ENCODE measurements at regions not wholly inside any gene's neighbourhood (a gene's known extent, or its start where the extent isn't known, plus 50 kb on each side); places are given as distances from the start of the nearest gene placed in this dataset.

GRCh38 chr3:170751899-170752293, 118.1 kb downstream of the RPL22L1 start:
- no peak for DNase-seq

DNA sequence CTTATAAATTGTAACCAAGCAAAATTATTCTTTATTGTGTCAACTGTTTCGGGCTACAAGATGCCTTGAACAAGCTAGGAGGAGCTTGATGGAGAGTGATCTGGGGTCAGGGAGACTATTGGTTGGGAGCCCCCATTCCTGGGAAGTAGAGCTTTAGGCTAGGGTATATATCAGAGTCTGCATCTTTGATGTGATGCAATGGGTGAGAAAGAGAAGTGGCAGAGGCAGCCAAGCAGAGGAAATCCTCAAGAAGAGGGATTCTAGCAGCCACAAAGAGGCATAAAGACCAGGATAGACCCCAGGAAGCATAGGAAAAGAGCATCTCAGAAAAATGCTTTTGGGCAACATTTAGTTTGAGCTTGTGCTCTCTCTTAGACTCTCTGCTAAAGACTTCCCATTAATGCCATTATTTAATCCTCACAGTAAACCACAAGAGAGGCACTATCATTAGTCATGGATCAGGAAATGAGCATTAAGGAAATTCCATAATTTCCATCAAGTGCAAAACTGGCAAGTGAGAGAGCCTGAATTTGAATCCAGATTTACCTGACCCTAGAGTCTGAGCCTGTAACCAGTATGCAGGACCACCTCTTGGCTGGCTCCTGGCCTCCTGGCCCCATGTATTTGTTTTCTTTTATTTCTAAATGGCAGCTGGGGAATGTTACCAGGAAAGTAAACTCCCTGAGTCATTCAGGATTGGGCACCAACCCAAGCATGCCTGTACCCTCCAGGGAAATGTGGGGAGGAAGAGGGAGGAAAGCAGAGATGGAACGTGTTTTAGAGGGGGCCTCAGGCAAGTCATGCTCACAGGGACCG, 118.7 kb downstream of the RPL22L1 start:
- DNase-seq, result peak; percentile 62

- no peak for DNase-seq
Observed at GRCh38 chr3:170750478-170750830, 119.5 kb downstream of the RPL22L1 start.

DNA sequence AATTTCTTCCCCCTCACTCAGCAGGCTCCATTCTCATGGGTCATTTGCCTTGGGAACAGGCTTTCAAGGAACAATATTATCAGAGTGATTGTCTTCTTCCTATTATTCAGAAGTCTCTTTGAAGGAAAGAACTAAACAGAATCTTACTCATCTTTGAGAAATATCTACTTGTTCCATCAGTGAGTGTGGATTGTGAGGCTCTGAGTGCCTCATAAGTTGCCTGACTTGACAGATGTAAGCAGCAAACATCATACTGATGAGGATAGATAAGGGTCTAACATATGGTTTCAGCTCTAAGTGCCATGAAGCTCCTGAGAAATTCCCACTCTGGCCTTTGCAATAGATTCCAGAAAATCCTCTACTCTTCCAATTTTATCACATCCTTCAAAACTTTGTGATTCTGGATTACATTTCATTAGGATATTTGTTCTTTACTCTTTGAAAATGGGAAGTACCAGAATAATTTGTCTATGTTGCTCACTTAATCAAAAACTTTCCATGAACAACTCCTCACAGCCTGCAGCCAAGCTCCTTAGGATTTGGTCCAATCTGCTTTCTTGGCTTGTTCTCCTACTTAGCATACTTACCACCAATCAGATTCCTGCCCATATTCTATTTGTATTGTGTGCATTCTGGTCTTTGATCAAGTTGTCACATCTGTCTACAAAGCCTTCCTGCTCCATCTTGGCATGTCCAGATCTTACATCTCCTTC, 120.1 kb downstream of the RPL22L1 start:
- no peak for DNase-seq

DNA sequence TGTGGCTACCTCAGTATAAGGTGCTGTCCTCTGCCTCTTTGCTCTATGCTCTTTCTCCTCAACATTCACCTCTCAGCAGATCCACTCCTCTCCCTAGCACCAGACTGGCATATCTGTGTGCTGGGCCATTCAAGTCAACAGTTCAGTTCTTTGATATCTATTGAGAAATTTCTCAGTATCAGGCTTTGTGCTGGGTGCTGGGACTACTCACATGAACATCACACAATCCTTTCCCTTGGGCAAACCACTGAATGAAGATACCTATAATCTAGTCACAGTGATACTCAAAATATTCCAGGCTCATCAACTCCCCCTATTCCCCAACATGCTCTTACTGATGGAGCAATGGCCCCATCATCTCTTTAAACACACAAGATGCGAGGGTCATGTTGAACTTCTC, 120.8 kb downstream of the RPL22L1 start:
- no peak for DNase-seq

GRCh38 chr3:170746175-170746942, 123.6 kb downstream of the RPL22L1 start:
- DNase-seq, result no peak

DNA sequence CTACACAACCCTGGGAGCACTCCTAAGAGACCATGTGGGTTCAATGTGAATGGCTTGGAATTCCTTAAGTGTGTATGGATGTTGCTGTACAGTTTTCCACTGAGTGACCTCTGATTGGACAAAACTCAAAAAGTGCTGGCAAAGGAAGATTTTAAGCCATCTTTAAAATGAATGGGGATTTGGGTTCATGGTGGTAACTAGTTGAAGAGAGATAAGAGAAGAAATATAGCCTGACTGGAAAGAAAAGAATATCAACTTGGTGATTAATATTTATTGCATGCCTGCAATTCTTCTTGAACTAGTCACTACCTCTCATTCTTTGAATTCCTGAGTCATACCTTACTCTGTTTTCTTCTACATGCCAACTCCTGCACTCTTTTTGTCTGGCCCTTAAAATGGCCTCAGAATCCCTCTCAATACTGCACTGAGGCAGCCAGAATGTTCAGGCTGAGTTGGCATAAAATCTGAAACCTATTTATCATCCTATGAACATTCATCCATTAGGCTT, 124.7 kb downstream of the RPL22L1 start:
- DNase-seq, result no peak

GRCh38 chr3:170741756-170742529, 128.1 kb downstream of the RPL22L1 start:
- DNase-seq, result no peak

DNA sequence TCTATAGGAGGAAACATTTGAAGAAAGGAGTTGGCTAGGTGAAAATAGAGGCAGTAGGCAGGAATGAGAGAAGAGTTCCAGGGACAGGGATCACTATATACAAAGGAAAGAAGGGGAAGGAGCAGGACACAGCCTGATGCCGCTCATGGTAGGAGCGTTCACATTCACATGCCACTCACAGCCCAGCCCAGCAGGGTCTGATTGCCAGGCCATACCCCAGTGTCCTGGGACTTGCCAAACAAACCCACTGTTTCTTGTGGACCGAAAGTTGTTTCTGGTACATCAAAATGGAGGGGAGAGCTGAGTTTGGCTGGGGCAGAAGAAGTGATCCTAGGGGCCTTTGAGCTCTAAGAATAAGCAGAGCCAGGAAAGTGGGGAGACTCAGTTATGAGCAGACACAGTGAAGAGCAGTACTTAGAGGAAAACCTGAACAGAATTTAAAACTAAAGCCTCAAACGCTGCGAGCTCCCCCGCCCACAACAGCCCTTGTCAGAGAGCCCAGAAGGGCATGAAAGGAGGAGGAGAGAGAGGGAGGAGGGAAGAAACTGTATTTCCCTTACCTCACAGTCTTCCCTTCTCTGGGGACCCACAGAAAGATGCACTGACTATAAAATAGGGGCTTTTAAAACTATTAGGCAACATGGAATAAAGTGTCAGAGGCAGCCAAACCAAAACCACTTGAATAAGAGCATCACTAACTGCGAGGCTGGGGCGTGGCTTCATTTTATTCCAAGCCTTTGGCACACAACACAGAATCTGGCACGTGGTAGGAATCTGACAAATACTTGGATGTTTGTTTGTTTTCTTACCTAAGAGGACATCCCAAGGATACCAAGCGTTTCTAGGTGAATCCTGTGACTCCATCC, 129.0 kb downstream of the RPL22L1 start:
- peak; percentile 71 for DNase-seq

GRCh38 chr3:170740285-170740684, 129.7 kb downstream of the RPL22L1 start:
- DNase-seq, result no peak

DNA sequence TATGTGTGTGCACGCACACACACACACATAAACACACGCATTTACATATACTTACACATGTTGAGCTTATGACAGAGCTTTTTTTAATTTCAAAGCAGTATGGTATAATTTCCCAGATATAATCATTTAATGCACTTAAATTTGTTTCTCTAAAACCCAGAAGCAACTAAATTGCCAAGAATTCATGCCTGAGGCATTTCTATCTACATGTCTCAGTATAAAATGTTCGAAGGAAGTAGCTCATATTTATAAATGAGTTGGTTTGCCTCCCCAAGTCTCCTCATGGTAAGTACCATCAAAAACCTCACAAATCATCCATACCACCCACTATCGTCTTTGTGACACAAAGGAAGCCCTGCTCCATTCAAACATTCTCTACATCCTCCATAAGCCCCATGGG, 130.6 kb downstream of the RPL22L1 start:
- DNase-seq, result no peak

DNA sequence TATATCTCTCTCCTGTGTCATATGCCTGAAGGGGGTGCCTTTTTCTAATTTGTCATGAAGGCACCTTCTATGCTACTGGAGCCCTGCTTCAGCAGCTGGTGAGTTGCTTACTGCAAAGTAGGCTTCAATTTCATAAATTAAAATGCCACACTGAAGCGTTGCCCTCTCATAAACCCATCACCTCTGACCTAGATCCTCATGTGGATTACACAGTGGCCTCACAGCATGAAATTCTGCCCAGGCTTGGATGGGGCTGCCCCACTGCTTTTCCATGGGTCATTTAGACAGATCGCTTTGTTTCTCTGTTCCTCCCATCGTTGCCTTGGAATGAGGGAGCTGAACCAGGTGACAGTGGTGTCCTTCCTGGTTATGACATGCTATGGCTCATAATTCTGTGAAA, 131.2 kb downstream of the RPL22L1 start:
- DNase-seq, result no peak

GRCh38 chr3:170737498-170738162, 132.4 kb downstream of the RPL22L1 start:
- DNase-seq, result no peak

DNA sequence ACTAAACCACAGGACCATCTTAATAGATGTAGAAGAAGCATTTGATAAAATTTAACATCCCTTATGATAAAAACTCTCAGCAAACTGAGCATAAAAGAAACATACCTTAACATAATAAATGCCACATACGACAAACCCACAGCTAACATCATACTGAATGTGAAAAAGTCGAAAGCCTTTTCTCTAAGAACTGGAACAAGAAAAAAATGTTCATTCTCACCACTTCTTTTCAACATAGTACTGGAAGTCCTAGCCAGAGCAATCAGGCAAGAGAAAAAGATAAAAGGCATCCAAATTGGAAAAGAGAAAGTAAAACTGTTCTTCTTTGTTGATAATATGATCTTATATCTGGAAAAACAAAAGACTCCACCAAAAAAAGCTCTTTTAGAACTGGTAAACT, 134.2 kb downstream of the RPL22L1 start:
- DNase-seq, result no peak

DNA sequence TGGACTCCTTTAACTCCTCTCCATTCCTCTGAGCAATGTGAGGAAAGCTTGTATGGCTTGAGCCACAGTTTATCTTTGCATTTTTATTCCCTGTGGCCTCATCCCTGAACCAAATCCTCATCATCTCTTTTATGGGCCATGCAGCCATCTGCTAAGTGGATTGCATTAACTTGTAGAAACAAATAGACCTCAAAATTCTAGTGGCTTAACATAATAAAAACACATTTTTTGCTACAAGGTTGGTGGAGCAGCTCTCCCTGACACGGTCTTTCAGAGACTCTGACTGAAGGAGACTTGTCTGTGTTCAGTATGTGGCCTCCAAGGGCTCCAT, 135.3 kb downstream of the RPL22L1 start:
- no peak for DNase-seq

GRCh38 chr3:170734043-170734734, 135.8 kb downstream of the RPL22L1 start:
- DNase-seq, result no peak

DNA sequence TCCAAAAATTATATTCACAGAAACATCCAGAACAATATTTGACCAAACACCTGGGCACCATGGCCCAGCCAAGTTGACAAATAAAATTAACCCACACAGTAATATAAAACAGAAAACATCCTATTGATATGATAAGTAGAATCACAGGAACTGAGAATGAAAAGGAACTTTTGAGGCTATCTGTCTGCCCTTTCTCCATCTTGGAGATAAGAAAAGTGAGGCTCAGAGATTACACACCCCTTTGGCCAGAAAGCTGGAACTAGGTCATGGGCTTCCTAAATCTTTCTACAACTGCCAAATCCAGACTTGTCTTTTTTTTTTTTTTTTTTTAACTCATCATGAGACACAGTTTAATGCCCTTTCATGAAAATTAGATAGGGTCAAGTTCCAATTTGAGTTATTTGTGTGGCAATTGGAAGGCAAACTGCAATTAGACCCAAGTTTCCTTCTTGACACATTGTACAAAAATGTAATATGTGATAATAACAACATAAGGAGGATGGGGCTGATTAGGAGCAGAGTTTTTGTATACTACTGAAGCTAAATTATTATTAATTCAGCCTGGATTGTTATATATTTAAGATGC, 137.2 kb downstream of the RPL22L1 start:
- no peak for DNase-seq

DNA sequence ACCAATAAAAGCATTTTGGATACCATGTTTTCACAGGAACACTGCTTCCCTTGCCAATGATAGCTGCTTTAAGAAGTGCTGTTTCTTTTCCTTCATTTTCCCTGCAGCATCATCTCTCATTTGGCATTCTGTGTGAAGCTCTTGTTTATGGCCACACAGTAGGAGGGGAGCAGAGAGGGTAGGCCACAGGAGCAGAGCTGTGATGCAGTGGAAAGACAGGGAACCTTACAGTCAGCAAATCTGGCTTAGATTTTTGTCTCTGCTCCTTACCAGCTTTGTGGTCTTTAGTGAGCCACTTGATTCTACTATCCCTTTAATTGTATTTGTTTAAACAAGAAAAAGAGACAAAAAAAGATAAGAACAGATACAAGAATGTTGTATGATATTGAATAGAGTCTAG, 138.7 kb downstream of the RPL22L1 start:
- no peak for DNase-seq

- no peak for DNase-seq
Observed at GRCh38 chr3:170730071-170730812, 139.8 kb downstream of the RPL22L1 start.

Measured in left hindlimb (tissue), 1 donor.